ENCODE measurements at regions not wholly inside any gene's neighbourhood (a gene's known extent, or its start where the extent isn't known, plus 50 kb on each side); places are given as distances from the start of the nearest gene placed in this dataset.

DNA sequence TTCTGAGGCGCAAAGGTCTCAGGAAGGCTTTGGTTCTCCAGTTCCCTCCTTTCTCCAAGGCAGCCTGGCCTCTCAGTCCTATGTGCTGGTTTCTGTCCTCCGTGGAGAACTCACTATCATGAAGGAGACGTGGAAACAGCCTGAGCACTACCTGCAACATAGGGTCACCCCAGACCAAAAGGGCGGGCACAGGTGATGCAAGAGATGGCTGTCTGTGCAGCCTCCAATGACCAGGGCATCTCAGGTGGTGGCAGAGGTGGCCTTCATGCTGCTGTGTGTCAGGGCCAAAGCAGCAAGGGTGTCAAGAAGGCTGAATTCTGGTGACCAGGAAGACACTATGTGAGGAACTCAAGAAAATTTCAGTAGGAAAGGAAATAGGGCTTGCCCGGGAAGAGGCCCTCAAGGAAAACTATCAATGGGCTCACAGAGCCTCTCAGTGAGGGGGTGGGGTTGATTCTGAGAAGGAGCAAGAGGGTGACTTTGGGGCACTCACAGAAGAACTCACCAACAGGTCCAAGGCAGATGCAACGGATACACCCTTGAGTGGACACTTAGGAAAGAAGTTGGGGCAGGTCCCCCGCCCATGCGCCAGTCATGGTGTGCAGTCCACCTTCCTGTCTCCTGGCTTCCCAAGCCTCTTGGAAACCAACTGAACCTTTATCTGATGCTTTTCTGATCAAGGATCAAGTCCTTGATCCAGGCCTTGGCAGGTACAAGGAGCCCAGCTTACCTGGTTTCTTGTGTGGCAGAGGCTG, 212.3 kb upstream of the B3GAT1 start:
- TF ChIP-seq, protein P1, sequence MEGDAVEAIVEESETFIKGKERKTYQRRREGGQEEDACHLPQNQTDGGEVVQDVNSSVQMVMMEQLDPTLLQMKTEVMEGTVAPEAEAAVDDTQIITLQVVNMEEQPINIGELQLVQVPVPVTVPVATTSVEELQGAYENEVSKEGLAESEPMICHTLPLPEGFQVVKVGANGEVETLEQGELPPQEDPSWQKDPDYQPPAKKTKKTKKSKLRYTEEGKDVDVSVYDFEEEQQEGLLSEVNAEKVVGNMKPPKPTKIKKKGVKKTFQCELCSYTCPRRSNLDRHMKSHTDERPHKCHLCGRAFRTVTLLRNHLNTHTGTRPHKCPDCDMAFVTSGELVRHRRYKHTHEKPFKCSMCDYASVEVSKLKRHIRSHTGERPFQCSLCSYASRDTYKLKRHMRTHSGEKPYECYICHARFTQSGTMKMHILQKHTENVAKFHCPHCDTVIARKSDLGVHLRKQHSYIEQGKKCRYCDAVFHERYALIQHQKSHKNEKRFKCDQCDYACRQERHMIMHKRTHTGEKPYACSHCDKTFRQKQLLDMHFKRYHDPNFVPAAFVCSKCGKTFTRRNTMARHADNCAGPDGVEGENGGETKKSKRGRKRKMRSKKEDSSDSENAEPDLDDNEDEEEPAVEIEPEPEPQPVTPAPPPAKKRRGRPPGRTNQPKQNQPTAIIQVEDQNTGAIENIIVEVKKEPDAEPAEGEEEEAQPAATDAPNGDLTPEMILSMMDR (IDR thresholded peaks at IDR 0.05; ENCODE audit: low read depth, low read length, missing control alignments), result no peak
- DNase-seq (ENCODE audit: extremely low read depth, low read depth), result no peak
- no peak overlapping the region for H3K4me3 ChIP-seq (replicated peaks; ENCODE audit: low read depth, low read length)

DNA sequence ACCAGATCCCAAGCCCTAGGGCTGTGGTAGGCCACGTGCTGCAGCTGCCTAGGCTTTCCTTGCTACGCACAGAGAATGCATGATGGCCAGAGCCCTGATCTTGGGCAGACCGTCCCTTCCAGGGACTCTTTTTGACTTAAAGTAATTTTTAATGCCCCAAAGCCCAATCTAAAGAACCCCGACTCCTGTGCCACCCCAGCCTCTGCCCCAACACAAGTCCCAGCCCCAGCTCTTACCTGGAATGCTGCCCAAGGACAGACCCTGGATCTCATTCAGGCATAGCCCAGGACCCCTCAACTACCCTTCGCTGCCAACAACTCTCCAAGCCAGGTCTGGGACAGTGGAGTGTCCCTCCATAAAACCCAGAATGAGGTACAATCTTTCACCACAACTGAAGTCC, 211.7 kb upstream of the B3GAT1 start:
- no peak overlapping the region for H3K4me3 ChIP-seq (replicated peaks; ENCODE audit: low read depth, low read length)
- no peak for DNase-seq (ENCODE audit: extremely low read depth, low read depth)
- TF ChIP-seq, protein P1 (IDR thresholded peaks at IDR 0.05; ENCODE audit: low read depth, low read length, missing control alignments), result no peak

DNA sequence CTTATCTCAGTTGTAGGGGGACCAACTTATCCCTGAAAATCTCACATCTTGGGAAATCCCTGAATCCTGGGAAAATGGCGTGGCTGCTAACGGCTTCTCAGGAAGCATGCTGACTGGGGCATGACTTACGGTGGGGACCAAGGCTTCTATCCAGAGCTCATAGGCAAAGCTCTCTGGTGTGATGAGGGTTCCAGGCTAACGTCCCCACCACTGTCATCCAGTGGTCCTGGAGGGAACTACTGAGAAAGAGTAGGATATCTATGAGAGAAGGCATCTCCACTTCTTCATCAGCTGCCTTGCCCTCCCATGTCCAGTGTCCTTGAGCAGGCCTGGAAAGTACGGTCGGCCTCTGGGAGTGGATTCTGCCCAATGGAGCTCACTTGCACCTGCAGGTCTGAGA, 210.4 kb upstream of the B3GAT1 start:
- TF ChIP-seq, protein P1 (IDR thresholded peaks at IDR 0.05; ENCODE audit: low read depth, low read length, missing control alignments), result no peak
- H3K4me3 ChIP-seq (replicated peaks; ENCODE audit: low read depth, low read length), result no peak overlapping the region
- no peak for DNase-seq (ENCODE audit: extremely low read depth, low read depth)

DNA sequence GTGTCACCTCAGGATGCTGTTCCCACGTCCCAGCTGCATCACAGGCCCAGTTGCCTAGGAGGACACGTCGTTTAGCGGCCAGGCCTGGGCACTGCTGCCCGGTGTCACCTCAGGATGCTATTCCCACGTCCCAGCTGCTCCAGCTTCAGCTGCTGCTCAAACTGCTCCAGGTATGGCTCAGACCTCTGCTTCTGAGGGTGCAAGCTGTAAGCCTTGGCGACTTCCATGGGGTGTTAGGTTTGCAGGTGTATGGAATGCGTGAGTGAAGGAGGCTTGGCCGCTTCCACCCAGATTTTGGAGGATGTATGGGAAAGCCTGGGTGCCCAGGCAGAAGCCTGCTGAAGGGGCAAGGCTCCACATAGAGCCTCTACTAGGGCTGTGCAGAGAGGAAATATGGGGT, 205.3 kb upstream of the B3GAT1 start:
- H3K4me3 ChIP-seq (replicated peaks; ENCODE audit: low read depth, low read length), result no peak overlapping the region
- TF ChIP-seq, protein P1 (IDR thresholded peaks at IDR 0.05; ENCODE audit: low read depth, low read length, missing control alignments), result no peak
- no peak for DNase-seq (ENCODE audit: extremely low read depth, low read depth)

DNA sequence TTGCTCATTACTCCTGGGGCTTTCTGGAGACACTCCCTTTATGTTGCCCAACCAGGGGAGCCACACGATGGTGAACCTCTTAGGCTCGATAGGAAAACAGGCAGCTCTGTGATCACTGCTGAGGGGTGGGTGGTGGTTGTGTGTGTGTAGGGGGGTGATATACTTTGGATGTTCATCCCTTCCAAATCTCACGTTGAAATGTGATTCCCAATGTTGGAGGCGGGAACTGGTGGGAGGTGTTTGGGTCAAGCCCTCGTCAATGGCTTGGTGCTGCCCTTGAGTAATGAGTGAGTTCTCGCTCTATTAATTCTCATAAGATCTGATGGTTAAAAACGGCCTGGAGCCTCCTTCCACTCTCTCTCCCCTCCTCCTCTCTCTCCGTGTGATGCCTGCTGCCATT, 204.0 kb upstream of the B3GAT1 start:
- no peak overlapping the region for H3K4me3 ChIP-seq (replicated peaks; ENCODE audit: low read depth, low read length)
- DNase-seq (ENCODE audit: extremely low read depth, low read depth), result no peak
- TF ChIP-seq, protein P1 (IDR thresholded peaks at IDR 0.05; ENCODE audit: low read depth, low read length, missing control alignments), result no peak

DNA sequence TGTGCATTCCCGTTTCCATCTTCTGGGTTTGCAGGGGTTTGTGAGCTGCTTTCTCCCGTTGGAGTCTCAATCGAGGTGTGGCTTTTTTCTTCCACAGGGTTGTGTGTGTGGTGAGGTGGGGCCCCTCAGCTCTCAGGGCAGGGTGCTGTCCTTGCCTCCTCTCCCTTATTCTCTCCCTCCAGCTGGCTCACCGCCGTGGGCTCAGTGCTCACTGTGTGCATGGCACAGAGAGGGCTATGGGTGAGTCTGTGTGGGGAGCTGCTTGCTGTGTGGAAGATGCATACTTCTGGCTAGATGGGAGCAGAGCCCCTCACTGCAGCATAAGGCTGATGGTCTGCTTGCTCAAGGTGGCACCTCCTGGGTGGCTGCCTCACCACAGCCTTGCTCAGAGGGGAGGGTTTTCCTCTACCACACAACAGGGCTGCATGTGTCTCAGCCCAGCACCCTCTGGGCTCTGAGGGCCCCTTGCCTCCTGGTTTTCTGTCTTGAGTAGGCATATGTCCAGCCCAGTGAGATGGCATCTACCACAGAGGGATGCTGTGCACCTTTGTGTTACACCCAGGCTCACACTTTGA, 203.1 kb upstream of the B3GAT1 start:
- DNase-seq (ENCODE audit: extremely low read depth, low read depth), result no peak
- H3K4me3 ChIP-seq (replicated peaks; ENCODE audit: low read depth, low read length), result no peak overlapping the region
- TF ChIP-seq, protein P1 (IDR thresholded peaks at IDR 0.05; ENCODE audit: low read depth, low read length, missing control alignments), result no peak

Data from HFF-Myc (cell line).